ENCODE measurements at regions not wholly inside any gene's neighbourhood (a gene's known extent, or its start where the extent isn't known, plus 50 kb on each side); places are given as distances from the start of the nearest gene placed in this dataset.

GRCh38 chr2:16900405-16901025, 234.9 kb upstream of the CYRIA start:
- DNase-seq (ENCODE audit: low spot score), result no peak

- DNase-seq (ENCODE audit: low spot score), result no peak
Observed at GRCh38 chr2:16899958-16900357, 234.3 kb upstream of the CYRIA start.

GRCh38 chr2:16890081-16890480, 224.4 kb upstream of the CYRIA start:
- DNase-seq (ENCODE audit: low spot score), result no peak

DNA sequence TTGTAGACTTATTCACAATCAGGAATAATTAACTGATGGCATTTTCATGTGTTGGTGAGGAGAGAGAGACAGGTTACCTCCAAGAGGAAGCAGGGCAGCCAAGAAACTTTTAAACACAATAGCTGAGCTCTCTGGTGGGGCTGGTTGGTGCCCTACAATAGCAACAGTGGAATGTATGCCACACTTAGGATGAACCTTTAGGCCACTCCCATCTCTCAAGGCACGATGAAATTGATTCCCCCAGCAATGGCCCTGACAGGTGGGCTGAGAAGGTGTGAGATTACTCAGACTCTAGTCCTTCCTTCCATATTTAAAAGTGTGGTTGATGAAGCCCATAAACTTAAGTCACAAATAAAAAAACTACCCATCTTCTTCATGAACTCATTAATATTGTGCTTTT, 219.4 kb upstream of the CYRIA start:
- no peak for DNase-seq (ENCODE audit: low spot score)

GRCh38 chr2:16882706-16883105, 217.1 kb upstream of the CYRIA start:
- DNase-seq (ENCODE audit: low spot score), result no peak

DNA sequence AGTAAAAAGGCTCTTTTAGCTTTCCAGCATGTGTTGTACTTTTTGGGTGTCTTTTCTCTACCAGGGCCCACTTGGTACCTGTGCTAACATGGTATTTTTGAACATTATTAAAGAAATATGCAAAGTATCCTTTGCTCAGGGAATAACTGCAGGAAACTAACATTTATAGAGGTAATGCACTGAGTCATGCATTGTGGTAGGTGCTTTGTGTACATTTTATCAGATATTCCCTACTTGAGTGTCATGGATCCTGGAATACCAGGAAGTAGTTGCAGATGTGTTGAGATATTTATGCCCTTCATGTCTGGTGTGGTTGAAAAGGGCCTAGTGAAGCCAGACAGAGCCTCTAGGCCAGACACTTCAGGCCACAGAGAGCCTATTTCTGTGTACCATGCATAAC, 215.5 kb upstream of the CYRIA start:
- DNase-seq (ENCODE audit: low spot score), result no peak

DNA sequence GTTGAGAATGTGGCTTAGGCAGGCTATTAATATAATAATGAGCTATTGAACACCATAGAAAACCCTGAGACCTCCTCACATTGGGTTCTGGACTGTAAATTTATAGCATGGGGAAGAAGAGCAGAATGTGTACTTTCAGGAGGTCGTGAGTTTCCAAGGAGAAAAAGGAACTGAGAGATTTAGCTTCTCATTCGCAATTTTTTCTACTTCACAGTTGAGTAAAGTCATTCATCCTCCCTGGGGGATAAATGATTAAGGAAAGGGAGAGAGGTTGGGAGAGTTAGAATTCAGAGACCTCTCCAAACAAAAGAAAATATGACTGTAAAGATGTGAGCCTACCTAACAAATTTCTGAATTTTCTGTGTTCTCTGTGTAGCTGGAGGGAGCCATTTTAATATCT, 205.8 kb upstream of the CYRIA start:
- DNase-seq (ENCODE audit: low spot score), result no peak

GRCh38 chr2:16870491-16871076, 204.9 kb upstream of the CYRIA start:
- no peak for DNase-seq (ENCODE audit: low spot score)

- no peak for DNase-seq (ENCODE audit: low spot score)
Observed at GRCh38 chr2:16869711-16870110, 204.1 kb upstream of the CYRIA start.

- no peak for DNase-seq (ENCODE audit: low spot score)
Observed at GRCh38 chr2:16862471-16862870, 196.8 kb upstream of the CYRIA start.

GRCh38 chr2:16861530-16861929, 195.9 kb upstream of the CYRIA start:
- no peak for DNase-seq (ENCODE audit: low spot score)

GRCh38 chr2:16861111-16861510, 195.5 kb upstream of the CYRIA start:
- DNase-seq (ENCODE audit: low spot score), result no peak

GRCh38 chr2:16860627-16861026, 195.0 kb upstream of the CYRIA start:
- no peak for DNase-seq (ENCODE audit: low spot score)

DNA sequence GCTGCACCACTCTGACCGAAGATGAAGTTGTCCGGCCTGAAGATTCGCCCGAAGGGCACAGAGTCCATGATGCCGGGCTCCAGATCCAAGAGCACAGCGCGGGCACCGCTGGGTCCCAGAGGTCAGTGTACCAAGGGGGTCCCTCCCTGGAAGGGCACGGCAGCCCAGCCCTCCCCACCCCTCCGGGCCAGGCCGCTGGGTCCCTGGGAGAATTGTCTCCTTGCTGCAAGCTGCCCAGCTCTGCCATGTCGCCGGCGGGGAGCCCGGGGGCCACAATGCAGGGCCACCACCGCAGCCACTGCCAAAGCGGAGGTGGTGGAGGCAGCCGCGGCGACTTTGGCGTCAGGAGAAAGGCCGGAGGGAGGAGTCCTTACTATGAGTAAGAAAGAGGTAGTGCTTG, 189.5 kb upstream of the CYRIA start:
- DNase-seq (ENCODE audit: low spot score), result no peak

DNA sequence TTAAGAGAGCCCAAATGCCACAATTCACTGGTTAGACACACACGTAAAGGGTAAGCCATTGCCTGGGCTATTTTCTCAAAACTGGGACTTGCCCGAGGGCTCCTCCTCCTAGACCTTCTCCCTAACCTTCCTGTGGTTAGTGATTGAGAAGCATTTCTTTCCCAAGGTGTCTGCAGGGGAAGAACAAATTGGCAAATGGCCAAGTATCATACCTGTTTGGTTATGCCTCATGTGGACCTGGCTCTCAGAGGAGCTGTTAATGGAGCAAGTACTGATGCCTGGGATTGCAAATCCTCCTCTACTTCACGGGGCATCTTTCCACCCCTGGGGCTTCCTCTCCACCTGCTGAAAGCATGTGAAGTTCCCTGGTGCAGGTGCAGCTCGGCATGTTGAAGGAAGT, 187.5 kb upstream of the CYRIA start:
- DNase-seq (ENCODE audit: low spot score), result no peak

GRCh38 chr2:16852651-16853050, 187.0 kb upstream of the CYRIA start:
- no peak for DNase-seq (ENCODE audit: low spot score)

GRCh38 chr2:16851126-16851525, 185.5 kb upstream of the CYRIA start:
- no peak for DNase-seq (ENCODE audit: low spot score)

- no peak for DNase-seq (ENCODE audit: low spot score)
Observed at GRCh38 chr2:16840496-16841172, 175.0 kb upstream of the CYRIA start.

- no peak for DNase-seq (ENCODE audit: low spot score)
Observed at GRCh38 chr2:16832910-16833309, 167.3 kb upstream of the CYRIA start.

DNA sequence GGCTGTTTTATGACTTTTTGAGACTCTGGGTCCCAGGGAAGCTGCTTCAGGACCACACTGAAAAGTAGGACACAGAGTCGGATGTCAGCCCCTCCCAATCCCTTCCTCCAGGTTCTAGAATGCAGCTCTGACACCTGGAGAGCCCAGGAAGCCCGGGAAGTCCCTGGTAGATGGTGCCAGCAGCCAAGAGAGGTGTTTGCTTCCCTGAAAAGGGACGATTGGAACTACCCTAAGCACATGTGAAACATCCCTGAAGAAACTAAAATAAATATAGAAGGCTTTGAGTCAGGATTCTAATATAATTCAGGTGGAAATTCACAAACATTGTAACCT, 163.2 kb upstream of the CYRIA start:
- no peak for DNase-seq (ENCODE audit: low spot score)

GRCh38 chr2:16828044-16828827, 162.6 kb upstream of the CYRIA start:
- no peak for DNase-seq (ENCODE audit: low spot score)

- no peak for DNase-seq (ENCODE audit: low spot score)
Observed at GRCh38 chr2:16824472-16824871, 158.8 kb upstream of the CYRIA start.

DNA sequence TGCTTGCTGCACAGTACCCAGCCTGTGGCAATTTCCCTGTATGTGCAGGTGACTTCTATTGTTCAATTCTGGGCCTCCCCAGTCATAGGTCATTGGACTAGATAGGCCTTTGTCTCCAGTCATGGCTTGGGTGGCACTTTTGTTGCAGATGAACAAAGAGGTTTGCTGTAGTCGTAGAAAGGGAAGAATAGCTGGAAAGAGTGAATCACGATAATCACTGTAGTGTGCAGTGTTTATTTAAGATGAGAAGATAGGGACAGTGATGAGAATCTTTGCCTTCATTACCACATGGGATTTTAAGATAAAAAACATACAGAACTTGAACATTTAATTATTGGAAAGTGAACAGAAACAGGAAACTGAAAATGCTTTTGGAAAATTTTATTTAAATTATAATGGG, 156.1 kb upstream of the CYRIA start:
- DNase-seq (ENCODE audit: low spot score), result no peak
